ENCODE measurements at regions not wholly inside any gene's neighbourhood (a gene's known extent, or its start where the extent isn't known, plus 50 kb on each side); places are given as distances from the start of the nearest gene placed in this dataset.

DNA sequence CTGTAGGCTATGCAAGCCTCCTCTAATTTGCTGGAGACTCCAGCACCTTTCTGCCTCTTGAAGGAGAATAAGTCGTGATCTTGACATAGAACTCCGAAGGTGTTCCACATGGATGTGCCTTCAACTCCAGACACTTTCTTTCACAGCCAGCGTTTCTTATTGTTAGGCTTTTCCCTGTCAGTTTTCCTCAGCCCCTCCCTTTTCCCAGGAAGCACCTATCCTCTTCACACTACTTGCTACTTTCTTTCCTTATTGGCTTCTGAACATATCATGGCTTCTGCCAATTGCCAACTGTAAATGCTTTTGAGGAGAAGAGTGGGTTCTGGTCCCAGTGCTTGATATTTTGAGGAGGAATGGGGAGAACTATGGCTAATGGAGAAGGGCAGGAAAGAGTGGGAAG lies 216.3 kb upstream of the PGR start:
- H3K27ac ChIP-seq: no peak overlapping the region
- TF ChIP-seq, protein P1, sequence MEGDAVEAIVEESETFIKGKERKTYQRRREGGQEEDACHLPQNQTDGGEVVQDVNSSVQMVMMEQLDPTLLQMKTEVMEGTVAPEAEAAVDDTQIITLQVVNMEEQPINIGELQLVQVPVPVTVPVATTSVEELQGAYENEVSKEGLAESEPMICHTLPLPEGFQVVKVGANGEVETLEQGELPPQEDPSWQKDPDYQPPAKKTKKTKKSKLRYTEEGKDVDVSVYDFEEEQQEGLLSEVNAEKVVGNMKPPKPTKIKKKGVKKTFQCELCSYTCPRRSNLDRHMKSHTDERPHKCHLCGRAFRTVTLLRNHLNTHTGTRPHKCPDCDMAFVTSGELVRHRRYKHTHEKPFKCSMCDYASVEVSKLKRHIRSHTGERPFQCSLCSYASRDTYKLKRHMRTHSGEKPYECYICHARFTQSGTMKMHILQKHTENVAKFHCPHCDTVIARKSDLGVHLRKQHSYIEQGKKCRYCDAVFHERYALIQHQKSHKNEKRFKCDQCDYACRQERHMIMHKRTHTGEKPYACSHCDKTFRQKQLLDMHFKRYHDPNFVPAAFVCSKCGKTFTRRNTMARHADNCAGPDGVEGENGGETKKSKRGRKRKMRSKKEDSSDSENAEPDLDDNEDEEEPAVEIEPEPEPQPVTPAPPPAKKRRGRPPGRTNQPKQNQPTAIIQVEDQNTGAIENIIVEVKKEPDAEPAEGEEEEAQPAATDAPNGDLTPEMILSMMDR (IDR thresholded peaks at IDR 0.05): no peak
- intact Hi-C loops (cut with DNase I): no loop called here

GRCh38 chr11:101342307-101342706 lies 212.7 kb upstream of the PGR start:
- Histone ChIP-seq H3K27me3 (no peaks in the 10 kb centered on the region), H3K4me3 (no peak overlapping the region), H3K9me3 (peaks cover 0 to 2% of the 10 kb centered on the region in 2 donors), H3K36me3 (no peaks in the 10 kb centered on the region), H3K27ac (no peak overlapping the region), H3K4me1 (no peaks in the 10 kb centered on the region)
- no peak for ATAC-seq
- TF ChIP-seq, protein P1 (IDR thresholded peaks at IDR 0.05): no peak
- no peak for DNase-seq
- intact Hi-C loops (cut with DNase I): no loop called here

More for the DNA sequence above, 216.3 kb upstream of the PGR start:
- Histone ChIP-seq H3K9me3 (peaks cover 0 to 2% of the 10 kb centered on the region in 2 donors), H3K4me3 (no peak overlapping the region), H3K4me1 (no peaks in the 10 kb centered on the region), H3K27me3 (no peaks in the 10 kb centered on the region), H3K36me3 (no peaks in the 10 kb centered on the region)
- DNase-seq (no peak), ATAC-seq (no peak)

DNA sequence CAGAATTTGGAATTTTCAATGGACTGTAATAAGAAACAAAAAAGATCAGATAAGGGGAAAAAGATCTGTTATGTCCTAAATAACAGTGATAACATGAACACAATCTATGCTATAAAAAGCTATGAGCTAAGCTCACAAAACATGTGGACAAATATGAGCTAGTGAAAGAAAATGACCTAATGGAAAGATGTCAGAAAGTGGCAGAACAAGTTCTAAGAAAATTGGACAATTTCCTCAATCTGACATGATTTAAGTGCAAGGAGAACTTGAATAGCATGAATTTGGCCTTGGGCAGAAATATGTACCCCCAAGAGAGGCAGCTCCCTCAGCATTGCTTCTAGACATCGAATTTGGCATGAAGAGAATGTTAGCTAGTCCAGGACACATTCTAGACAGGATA lies 212.0 kb upstream of the PGR start:
- TF ChIP-seq, protein P1 (IDR thresholded peaks at IDR 0.05): no peak
- peaks cover 0 to 2% of the 10 kb centered on the region in 2 donors for H3K9me3 ChIP-seq
- H3K4me1 ChIP-seq: no peaks in the 10 kb centered on the region
- no peak for ATAC-seq
- intact Hi-C loops (cut with DNase I): no loop called here
- H3K27ac ChIP-seq: no peak overlapping the region
- H3K36me3 ChIP-seq: no peaks in the 10 kb centered on the region
- H3K4me3 ChIP-seq: no peak overlapping the region
- DNase-seq: peak in 1 of 4 donors; percentile 18
- no peaks in the 10 kb centered on the region for H3K27me3 ChIP-seq

DNA sequence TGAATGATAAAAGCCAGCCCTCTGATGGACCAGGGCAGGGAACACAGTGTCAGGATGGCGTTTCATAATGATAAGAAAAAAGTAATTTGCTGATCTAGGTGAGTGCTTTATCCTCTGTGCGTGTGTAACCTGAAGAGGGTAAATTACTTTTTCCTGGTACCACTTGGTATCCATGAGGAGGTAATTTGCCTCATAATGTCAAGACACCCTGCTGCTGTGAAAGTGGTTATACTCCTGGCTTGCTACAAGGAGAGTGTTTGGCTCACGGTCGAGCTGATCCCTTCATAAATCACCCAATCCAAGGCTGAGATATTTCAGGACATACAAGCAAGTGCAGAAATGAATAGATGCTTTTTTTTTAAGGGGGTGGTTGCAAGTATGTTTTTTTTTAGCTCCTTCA lies 207.2 kb upstream of the PGR start:
- TF ChIP-seq, protein P1 (IDR thresholded peaks at IDR 0.05): no peak
- H3K27me3 ChIP-seq: no peaks in the 10 kb centered on the region
- no peak overlapping the region for H3K27ac ChIP-seq
- DNase-seq (no peak), ATAC-seq (no peak)
- H3K9me3 ChIP-seq: no peaks in the 10 kb centered on the region
- no peak overlapping the region for H3K4me3 ChIP-seq
- intact Hi-C loops (cut with DNase I): no loop called here
- H3K36me3 ChIP-seq: no peaks in the 10 kb centered on the region
- no peaks in the 10 kb centered on the region for H3K4me1 ChIP-seq

DNA sequence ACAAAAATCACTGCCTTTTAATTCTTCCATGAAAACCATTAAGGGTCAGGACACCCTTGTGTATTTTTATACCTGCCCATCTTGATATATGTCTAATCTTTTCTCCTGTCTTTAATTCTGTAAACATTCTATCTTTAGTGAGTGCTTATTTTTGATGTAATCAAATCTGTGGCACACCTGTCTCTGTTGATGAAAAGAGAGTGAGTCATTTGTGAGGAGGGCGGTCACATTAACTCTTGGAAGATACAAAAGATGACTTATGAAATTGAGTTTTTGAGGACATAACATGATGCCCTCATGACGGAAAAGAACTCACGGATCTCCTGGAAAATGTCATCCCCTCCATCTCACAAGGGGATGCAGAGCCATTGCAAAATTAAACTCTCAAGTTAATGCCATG lies 206.5 kb upstream of the PGR start:
- Histone ChIP-seq H3K36me3 (no peaks in the 10 kb centered on the region), H3K9me3 (no peaks in the 10 kb centered on the region), H3K27ac (no peak overlapping the region), H3K4me1 (no peaks in the 10 kb centered on the region), H3K4me3 (no peak overlapping the region), H3K27me3 (no peaks in the 10 kb centered on the region)
- TF ChIP-seq, protein P1 (IDR thresholded peaks at IDR 0.05): no peak
- intact Hi-C loops (cut with DNase I): no loop called here
- ATAC-seq (no peak), DNase-seq (no peak)
